HG03135 (cell line): ENCODE measurements at regions not wholly inside any gene's neighbourhood (a gene's known extent, or its start where the extent isn't known, plus 50 kb on each side); places are given as distances from the start of the nearest gene placed in this dataset.
"Not testable (repeated sequence)": the region's sequence is repeated elsewhere in the genome, so short reads cannot be mapped to it uniquely, and the experiment has no call there.

Experiments used
- ATAC-seq: cut with Tn5 transposase; IDR thresholded peaks from one replicate; pipeline ENCODE4 v1.9.1; 2021; ENCODE audit warnings: mild to moderate bottlenecking, moderate library complexity; ENCODE audit not compliant: unreplicated experiment

DNA sequence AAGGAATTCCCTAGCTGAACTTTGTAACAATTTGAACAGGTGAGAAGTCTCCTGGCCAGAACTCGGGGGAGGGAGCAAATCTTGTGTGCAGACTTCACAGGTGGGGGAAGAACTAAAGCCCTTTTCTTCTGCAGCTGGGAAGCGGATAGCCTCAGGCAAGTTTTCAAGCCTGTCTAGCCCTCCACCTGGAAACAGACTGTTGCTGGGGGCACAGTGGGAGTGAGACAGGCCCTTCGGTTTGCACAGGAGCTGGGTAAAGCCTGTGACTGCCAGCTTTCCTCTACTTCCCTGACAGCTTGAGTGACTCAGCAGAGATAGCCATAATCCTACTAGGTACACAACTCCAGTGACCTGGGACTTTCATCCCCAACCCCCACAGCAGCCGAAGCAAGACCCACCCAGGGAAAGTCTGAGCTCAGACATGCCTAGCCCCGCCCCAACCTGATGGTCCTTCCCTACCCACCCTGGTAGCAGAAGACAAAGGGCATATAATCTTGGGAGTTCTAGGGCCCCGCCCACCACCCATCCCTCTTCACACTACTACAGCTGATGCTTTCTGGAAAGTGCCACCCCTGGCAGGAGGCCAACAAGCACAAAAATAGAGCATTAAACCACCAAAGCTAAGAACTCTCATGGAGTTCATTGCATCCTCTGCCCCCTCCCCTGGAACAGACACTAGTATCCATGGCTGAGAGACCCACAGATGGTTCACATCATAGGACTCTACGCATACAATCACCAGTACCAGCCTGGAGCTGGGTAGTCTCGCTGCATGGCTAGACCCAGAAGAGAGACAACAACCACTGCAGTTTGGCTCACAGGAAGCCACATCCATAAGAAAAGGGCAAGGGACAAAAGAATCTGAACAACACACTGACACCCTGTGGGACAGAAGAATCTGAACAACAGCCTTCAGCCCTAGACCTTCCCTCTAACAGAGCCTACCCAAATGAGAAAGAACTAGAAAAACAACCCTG, 479.0 kb downstream of the RAP2B start:
- no peak for ATAC-seq

DNA sequence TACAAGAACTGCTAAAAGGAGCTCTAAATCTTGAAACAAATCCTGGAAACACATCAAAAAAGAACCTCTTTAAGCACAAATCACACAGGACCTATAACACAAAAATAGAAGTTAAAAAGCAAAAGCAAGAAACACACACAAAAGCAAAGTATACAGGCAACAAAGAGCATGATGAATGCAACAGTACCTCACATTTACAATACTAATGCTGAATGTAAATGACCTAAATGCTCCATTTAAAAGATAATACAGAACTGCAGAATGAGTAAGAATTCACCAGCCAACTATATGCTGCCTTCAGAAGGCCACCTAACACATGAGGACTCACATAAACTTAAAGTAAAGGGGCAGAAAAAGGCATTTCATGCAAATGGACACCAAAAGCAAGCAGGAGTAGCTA, 478.6 kb upstream of the ARHGEF26 start:
- not testable (repeated sequence) for ATAC-seq

GRCh38 chr3:153643471-153643870, 477.7 kb upstream of the ARHGEF26 start:
- ATAC-seq: not testable (repeated sequence)

- ATAC-seq: no peak
Measured at GRCh38 chr3:153649286-153649839, 471.8 kb upstream of the ARHGEF26 start.

DNA sequence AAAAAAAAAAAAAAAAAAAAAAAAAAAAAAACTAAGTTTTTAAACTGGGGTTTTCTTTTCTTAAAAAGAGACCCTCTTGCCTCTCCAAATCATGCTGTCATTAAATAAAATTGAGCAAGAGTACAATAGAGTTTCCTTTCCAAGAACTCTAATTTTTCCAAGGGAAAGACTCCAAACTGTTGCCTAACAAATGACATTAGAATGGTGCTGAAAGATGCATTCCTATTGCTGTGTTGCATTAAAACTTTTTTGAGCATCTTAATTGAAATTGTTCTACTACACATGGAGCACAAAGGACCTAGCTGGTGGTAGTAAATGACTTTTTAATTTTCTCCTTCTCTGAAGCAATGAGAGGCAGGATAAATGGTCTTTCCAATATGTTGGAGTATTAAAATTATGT, 469.1 kb upstream of the ARHGEF26 start:
- ATAC-seq: no peak

DNA sequence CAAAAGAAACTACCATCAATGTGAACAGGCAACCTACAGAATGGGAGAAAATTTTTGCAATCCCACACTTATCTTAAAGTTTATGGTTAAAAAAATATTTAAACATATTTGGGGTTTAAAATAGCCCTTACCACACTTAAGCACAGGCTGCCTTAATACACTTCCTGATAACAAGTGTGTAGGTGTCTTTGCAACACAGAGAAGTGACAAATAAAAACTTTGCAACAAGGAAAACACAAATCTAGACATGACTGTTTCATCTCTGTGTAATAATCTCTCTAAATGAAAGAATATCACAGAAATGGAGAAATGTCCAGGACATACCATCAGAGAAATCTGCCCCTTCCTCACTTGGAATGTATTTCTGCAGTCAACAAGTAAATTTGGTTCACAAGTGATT, 464.1 kb upstream of the ARHGEF26 start:
- ATAC-seq: no peak

DNA sequence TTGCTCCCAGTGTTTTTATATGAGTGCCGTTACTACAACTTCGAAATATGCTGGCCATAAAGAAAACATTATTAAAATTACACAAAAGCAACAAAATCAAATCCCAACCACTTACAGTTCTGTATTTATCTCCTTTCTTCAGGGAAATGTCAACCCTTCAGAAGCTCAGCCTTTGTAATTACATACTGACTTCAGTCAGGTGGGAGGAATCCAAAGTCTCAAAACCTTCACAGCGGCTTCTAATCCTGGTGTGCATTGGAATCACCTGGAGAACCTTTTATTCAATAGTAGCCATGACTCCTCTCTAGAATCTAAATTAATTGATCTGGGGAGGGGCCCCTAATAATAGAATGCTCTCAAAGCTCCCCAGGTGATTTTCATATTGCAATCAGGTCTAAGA, 463.7 kb upstream of the ARHGEF26 start:
- ATAC-seq: no peak

DNA sequence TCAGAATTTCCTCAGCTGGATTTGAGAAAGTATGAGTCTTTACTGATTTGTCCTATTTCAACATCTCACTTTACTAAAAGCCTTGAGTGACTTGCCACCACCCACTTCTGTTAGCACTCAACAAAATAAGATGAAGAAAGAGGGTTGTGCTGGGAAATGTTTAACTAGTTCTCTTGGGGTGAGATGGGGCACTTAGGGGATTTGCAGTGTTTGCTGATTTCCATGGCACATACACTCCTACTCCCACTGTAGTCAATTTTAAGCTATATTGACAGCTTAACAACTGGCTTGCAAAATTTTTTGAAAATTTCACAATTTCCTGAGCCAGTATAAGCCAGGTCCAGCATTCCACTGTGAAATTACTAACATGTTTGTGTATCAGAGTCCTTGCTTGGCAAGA, 463.1 kb upstream of the ARHGEF26 start:
- no peak for ATAC-seq

- ATAC-seq: no peak
Measured at GRCh38 chr3:153666991-153667740, 454.0 kb upstream of the ARHGEF26 start.

GRCh38 chr3:153669527-153669926, 451.7 kb upstream of the ARHGEF26 start:
- ATAC-seq: no peak

DNA sequence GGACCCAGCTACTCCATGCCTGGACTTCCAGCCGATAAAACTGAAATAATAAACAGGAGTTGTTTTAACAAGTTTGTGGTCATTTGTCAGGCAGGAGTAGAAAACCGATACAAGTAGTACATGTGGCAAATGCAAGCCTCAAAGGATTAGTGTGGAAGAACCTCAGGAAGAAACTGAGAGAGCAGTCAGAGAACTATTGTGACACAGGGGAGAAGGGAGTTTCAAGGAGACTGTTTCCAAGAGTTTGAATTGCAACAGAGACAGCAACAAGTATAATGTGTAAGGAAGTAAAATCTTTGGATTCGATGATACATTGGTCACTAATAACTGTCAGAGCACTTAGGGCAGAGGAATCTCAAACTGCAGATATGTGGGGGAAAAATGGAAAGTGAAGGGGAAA, 450.6 kb upstream of the ARHGEF26 start:
- no peak for ATAC-seq

DNA sequence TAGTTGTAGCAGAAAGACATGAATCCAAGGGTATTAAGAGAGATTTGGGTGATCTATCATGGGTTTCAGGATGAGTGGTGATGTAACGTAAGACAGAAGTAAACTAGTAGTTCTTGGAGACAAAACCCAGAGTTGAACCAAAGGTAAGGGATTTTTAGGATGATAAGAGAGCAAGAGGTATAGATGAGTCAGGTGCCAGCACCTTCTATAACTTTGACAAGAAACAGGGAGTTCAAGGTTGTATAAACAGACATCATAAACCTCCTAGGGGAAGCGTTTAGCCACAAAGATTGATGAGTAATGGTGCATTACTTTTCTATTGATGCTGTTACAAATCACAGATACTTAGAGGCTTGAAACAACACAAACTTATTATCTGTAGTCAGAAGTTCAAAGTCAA, 447.3 kb upstream of the ARHGEF26 start:
- ATAC-seq: no peak

GRCh38 chr3:153679714-153680113, 441.5 kb upstream of the ARHGEF26 start:
- no peak for ATAC-seq

GRCh38 chr3:153680526-153680925, 440.7 kb upstream of the ARHGEF26 start:
- ATAC-seq: no peak

DNA sequence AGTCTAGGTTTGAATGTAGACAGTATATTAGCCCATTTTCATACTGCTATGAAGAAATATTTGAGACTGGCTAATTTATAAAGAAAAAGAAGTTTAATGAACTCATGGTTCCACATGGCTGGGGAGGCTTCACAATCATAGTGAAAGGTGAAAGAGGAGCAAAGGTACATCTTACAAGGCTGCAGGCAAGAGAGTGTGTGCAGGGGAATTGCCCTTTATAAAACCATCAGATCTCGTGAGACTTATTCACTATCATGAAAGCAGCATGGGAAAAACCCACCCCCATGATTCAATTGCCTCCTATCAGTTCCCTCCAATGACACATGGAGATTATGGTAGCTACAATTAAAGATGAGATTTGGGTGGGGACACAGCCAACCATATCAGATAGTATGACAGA, 440.1 kb upstream of the ARHGEF26 start:
- ATAC-seq: no peak

- ATAC-seq: no peak
Measured at GRCh38 chr3:153688301-153689120, 432.7 kb upstream of the ARHGEF26 start.

- no peak for ATAC-seq
Measured at GRCh38 chr3:153693207-153693606, 428.0 kb upstream of the ARHGEF26 start.

DNA sequence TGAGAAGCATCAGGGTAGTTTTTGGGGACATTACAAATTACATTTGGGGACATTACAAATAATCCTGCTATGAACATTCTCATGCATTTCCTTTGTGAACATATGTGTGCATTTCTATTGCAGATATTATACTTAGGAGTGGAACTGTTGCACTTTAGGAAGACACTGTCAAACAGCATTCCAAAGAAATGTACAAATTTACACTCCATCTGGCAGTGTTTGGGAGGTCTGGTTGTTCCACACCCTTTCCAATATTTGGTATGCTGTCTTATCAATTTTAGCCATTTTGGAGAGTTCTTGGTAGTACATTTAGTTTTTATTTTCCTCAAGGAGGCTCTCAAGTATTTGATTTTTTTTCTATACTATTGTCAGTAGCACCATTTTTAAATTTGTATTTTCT, 419.1 kb upstream of the ARHGEF26 start:
- ATAC-seq: no peak

DNA sequence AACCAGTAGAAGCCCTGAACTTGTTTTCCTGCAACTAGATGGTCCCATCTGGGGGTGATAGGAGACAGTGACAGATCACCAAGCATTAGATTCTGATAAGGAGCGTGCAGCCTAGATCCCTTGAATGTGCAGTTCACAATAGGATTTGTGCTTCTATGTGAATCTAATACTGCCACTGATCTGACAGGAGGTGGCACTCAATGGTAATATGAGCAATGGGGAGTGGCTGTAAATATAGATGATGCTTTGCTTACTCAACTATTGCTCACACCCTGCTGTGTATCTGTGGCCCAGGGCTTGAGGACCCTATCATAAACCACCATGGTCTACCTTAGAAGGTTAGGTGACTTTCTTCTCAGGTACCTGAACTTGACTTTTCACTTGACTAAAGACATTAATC, 417.1 kb upstream of the ARHGEF26 start:
- ATAC-seq: no peak

DNA sequence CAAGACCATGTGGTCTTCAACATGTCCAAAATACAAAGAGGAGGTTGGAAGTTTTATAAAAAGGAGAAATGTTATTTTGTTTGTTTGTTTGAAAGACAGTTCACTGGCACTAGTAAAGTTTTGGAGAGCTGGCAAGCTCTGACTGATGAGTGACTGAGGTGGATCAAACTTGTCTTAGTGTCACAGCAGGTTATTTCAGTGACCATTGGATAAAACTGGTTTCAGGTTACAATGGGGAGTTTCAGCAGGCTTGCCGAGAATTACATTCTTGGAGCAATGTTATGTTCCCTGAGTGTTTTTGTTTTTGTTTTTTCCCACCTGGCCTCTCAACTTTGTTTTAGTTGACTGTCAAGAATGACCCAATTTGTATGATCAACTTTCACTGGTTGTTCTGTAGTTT, 414.5 kb upstream of the ARHGEF26 start:
- ATAC-seq: no peak

DNA sequence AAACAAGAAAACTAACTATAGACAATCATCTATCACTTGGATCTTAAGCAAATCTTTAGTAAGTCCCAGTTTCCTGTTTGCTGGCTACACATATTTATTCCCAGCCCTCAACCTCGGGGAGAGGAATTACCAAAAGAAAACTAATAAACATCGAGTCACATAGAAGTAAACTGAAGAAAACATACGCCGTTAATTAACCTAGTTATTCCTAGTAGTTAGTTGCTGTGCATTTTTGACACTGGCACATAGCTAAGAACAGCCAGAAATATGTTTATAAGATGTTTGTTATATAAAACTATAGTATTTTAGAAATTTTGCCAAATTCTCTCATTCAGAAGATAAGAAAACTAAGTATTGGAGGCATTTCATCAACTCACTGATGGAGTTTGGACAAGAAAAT, 407.2 kb upstream of the ARHGEF26 start:
- ATAC-seq: no peak
